Mucosa of stomach (tissue), 1 donor: ENCODE measurements at regions not wholly inside any gene's neighbourhood (a gene's known extent, or its start where the extent isn't known, plus 50 kb on each side); places are given as distances from the start of the nearest gene placed in this dataset.
"Not testable (repeated sequence)": the region's sequence is repeated elsewhere in the genome, so short reads cannot be mapped to it uniquely, and the experiment has no call there.

Experiments
- H3K27me3 ChIP-seq: one replicate; pipeline ENCODE4 v1.7.0; 2013; ENCODE audit warnings: mild to moderate bottlenecking, low read length; ENCODE audit not compliant: control insufficient read depth, insufficient read depth
- H3K36me3 ChIP-seq: one replicate; pipeline ENCODE4 v1.7.0; 2013; ENCODE audit warnings: low read length; ENCODE audit not compliant: control insufficient read depth, insufficient read depth
- H3K4me1 ChIP-seq: one replicate; pipeline ENCODE4 v1.7.0; 2013; ENCODE audit warnings: mild to moderate bottlenecking, low read length; ENCODE audit not compliant: control insufficient read depth, insufficient read depth
- H3K4me3 ChIP-seq: one replicate; pipeline ENCODE4 v1.7.0; 2013; ENCODE audit warnings: low read length
- H3K9ac ChIP-seq: one replicate; pipeline ENCODE4 v1.7.0; 2013; ENCODE audit warnings: mild to moderate bottlenecking, low read length, moderate library complexity
- H3K9me3 ChIP-seq: one replicate; pipeline ENCODE4 v1.7.0; 2013; ENCODE audit warnings: mild to moderate bottlenecking, low read length, moderate library complexity; ENCODE audit not compliant: control insufficient read depth
- donor health status: Pancreatic carcinoma.

DNA sequence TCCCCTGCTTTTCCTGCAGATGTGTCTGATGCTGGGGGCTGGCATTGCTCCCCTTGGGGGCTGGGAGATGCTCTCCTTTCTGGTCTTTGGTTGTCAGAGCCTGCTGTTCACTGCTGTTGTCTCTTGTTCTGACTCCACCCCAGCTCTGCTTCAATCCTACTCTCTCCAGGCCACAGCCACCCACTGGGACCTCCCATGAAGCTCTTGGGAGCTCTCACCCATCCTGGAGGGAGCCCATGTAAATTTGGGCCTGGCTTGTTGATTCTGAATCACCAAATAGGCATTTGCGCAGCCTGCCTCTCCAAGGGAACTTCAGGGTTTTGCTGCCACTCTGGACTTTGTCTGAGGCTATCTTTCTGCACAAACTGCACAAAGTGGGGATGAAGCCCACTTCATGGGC lies 232.9 kb upstream of the PLGLB1 start:
- H3K9me3 ChIP-seq, H3K36me3 ChIP-seq, H3K27me3 ChIP-seq, H3K4me1 ChIP-seq, H3K9ac ChIP-seq, H3K4me3 ChIP-seq: not testable (repeated sequence)

DNA sequence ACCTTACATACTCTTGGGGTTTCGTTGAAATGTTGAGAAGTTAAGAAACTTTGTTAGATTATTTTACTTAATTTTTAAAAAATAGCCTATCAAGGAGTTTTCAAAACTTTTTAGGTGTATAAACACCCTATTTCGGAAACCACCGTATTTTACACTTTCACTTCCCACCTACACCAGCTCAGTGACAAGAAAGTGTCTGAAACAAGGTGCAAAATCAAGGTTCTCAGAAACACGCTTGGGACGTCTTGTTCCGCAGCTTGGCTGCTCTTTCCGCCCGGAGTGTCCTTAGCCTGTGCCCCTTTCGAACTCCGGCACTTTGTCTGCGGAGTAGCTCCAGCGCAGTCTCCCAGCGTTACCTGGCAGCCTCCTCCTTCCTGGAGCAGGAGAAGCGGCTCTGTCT lies 233.8 kb upstream of the PLGLB1 start:
- H3K4me3 ChIP-seq, H3K27me3 ChIP-seq, H3K9me3 ChIP-seq, H3K36me3 ChIP-seq, H3K4me1 ChIP-seq, H3K9ac ChIP-seq: not testable (repeated sequence)

DNA sequence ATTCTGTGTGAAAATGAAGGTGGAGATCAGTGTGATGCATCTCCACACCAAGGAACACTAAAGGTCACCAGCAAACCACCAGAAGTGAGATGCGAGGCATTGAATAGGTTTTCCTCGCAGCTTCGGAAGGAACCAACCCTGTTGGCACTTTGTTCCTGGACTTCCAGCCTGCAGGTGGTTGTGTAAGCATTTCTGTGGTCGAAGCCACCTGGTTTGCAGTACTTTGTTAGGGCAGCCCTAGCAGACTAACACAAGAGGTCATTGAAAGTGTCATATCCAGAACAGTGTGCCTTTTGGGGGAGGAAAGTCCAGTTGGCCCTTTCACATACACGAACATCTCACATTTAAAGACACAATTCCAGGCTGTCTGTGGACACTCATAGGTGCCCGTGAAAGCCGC lies 237.2 kb upstream of the PLGLB1 start:
- not testable (repeated sequence) for H3K36me3 ChIP-seq, H3K4me1 ChIP-seq, H3K4me3 ChIP-seq

DNA sequence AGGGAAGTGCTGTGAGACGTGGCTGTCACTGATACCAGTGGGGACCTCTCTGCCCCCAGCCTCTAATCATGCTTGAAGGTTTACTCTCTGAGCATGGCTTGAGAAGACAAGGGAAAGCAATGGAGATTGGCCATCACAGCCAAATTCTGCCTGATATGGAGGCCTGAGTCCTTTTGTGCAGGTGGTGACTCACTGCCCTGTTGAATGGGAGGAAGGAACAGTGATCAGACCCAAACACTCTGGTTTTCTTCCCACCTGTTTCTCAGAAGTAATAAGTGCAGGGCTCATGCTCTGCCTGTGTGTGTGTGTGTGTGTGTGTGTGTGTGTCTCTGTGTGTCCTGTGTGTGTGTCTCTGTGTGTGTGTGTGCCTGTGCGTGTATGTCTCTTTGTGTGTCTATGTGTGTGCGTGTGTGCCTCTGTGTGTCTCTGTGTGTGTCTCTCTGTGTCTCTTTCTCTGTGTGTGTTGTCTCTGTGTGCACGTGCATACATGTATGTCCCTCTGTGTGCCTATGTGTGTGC lies 240.6 kb upstream of the PLGLB1 start:
- not testable (repeated sequence) for H3K4me3 ChIP-seq, H3K27me3 ChIP-seq, H3K36me3 ChIP-seq, H3K4me1 ChIP-seq, H3K9me3 ChIP-seq, H3K9ac ChIP-seq

More for the DNA sequence above, 237.2 kb upstream of the PLGLB1 start:
- H3K9me3 ChIP-seq, H3K9ac ChIP-seq, H3K27me3 ChIP-seq: not testable (repeated sequence)

DNA sequence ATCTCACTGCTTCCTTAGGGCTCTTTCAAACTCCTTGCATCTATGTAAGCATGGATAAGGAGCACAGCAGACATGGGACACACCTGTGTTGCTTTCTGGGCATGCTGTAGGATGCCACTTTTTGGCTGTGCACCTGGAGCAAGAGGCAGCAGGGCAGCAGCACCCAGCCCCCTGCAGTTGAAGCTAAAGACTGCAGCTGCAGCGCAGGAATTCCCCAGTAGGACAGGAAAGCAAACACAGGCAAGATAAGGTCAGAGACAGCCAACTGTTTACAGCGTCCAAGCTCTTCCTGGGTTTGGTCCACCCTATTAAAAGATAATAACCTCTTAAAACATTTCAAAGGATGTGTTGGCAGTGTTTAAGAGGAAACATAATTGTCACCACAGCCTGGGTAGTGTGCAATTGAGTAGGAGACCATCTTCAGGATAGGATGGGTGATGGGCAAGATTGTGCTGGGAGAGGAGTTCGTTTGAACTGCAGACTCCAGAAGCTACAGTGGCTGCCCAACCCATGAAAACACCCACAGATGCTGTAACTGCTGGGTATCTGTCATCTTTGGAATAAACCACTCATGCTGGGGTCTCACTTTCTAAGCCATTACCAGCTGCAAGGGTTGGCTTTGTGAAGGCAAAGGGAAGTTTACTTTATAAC lies 242.3 kb upstream of the PLGLB1 start:
- not testable (repeated sequence) for H3K4me1 ChIP-seq, H3K9me3 ChIP-seq, H3K4me3 ChIP-seq, H3K36me3 ChIP-seq, H3K9ac ChIP-seq, H3K27me3 ChIP-seq

DNA sequence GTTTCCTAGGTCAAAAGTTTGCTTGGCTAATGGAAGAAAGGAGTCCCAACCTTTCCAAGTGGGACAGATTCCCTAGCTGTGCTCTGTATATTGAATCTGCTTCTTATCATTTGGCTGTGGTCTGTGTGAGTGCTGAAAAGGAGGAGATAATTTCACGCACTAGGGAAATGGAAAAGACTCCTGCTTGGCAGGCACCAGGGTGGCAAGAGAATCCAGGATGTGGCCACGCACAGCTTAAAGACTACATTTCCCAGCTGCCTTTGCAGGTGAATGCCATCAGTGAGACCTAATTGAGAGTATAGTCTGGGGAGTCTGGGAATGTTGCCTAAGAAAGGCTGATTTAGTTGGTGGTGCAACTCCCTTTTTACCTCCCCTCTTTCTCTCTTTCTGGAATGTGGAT lies 253.5 kb upstream of the PLGLB1 start:
- H3K36me3 ChIP-seq, H3K4me3 ChIP-seq, H3K4me1 ChIP-seq, H3K9me3 ChIP-seq, H3K9ac ChIP-seq, H3K27me3 ChIP-seq: not testable (repeated sequence)

DNA sequence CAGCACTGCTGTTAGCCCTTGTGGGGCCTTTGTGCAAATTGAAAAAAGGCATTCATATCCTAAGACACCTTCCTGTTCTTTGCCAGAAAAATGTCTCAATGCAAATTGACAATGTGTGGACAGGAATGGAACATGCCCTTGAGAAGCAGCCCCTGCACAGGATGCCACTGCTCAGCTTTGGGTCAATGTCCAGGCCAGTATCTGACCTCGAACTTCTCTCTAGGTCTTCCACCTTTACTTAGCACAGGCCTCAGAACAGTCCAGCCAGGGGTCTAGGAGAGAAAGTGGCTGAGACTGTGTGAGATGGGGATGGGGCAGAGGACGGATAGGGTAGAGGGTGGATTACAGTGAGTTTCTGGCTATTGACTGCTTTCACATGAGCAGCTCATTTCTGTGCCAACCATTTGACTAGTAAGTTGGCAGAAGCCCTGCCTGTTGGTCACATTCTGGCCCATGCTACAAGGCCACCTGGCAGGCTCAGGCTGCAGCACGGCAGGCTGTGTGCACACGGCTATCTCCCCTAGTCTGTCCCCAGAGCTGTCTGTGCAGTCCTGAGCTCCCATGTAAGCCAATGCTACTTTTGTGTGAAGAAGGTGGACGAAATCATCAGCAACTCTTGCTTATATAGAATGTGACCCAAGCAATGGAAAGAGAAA lies 254.5 kb upstream of the PLGLB1 start:
- not testable (repeated sequence) for H3K9me3 ChIP-seq, H3K9ac ChIP-seq, H3K4me1 ChIP-seq, H3K4me3 ChIP-seq, H3K27me3 ChIP-seq, H3K36me3 ChIP-seq

DNA sequence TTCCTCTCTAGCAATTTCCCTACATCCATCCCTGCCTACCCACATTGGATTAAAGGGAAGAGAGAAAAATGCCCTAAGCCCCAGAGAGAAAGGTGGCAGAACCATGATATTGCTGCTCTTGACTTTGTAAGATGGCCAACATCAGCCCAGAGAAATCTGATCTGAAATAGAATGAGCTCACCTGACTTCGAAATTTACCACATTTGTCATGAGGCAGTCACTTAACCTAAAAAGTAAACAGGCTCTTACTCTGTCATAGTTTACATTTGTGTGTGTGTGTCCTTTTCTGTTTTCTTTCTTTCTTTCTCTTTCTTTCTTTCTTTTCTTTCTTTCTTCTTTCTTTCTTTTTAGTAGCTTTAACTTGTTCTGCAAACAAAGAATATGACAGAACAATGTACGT lies 255.0 kb upstream of the PLGLB1 start:
- H3K4me1 ChIP-seq, H3K27me3 ChIP-seq, H3K4me3 ChIP-seq, H3K36me3 ChIP-seq, H3K9me3 ChIP-seq, H3K9ac ChIP-seq: not testable (repeated sequence)

DNA sequence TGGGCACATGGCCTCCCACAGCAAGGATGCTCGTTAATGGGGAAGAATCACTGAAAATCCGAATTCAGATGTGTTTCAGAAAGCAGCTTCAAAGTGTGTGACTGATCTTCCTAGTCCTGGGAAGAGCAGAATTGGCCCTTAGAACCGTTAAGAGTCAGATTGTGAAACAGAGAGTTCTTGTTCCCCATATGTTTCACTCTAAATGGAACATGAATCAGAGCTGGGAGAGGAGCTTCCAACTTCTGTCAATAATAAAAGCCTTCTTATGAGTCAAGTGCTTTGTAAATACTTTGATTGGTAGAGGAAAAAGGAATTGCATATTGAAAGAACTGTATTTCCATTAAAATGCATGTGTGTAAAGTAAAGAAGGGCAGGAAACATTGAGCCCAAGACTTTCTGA lies 256.1 kb upstream of the PLGLB1 start:
- not testable (repeated sequence) for H3K9me3 ChIP-seq, H3K27me3 ChIP-seq, H3K4me1 ChIP-seq, H3K36me3 ChIP-seq, H3K4me3 ChIP-seq, H3K9ac ChIP-seq

DNA sequence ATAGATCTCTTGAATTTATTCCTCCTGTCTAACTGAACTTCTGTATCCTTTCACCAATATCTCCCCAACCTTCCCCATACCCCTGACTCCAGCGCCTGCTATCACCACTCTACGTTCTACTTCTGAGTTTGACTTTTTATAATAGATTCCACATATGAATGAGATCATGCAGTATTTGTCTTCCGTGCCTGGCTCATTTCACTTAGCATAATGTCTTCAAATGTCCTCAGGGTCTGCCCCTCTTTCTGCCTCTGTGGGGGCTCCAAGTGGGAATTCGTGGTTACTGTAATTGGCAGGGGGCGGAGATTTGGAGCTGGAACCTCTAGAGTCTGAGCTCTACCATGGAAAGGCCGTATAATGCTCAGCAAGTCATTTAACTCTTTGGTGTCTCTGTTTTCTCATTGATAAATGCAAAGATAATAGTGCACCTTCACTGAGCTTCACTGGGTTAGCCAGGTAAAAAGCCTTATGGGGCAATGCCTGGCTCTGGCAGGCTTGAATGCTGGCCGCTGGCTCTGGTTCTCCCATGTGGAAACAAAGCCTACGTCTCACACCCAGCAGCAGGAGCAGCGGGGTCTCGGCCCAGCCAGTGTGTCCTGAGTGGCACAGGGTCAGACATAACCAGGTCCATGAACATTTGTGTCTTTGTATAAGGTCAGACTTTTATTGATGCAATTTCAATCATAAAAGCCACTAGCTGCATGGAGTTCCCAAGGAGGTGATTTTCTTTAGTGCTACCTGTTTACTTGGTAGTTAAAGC lies 259.1 kb upstream of the PLGLB1 start:
- H3K9ac ChIP-seq, H3K36me3 ChIP-seq, H3K9me3 ChIP-seq, H3K4me1 ChIP-seq, H3K27me3 ChIP-seq, H3K4me3 ChIP-seq: not testable (repeated sequence)

DNA sequence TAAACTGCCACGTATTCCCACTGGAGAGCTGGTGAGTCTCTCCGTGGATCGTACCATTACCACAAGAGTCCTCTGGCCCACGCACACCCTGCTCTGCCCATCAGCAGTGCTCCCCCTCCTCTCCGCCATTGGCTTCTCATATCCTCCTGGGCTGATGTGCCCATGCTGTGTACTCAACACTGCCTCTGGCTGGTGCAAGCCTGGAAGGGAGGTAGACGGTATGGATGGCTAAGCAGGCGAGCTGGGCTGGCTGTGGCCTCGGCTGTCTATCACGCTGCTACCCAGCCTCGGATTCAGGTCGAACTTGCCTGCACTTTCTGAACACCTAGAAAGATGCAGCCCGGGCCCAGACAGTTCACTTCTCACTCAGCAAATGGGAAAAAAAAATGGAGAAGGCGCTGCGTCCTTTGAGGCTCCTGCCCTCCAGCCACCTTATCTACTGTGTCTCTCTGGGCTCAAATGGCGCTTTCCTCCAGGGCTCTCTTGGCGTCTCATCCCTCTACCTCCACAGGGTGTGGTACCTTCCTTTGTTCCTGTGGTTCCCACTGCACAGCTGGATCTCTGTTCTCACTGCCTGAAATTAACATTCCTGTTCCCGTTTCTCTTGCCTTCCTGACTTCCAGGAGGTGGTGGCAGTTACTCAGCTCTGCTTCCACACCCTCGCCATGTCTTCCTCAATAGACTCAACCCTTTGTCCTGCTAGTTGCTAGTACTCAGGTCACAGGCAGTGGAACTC lies 262.3 kb upstream of the PLGLB1 start:
- not testable (repeated sequence) for H3K9me3 ChIP-seq, H3K9ac ChIP-seq, H3K27me3 ChIP-seq

DNA sequence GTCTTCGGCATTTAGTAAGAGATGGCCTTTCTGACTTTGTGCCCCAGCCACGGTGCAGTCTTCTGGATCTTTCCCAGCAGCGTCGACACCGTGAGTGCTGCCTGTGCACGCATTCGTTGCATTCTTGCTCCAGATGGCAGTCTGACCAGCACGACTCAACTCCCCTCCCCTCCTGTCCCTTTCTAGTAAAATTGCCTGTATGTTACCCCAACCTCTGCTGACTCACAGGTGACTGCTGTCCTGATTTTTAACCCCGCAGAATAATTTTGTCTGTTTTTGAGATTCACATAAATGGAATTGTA lies 262.8 kb upstream of the PLGLB1 start:
- H3K27me3 ChIP-seq, H3K9ac ChIP-seq, H3K36me3 ChIP-seq, H3K4me3 ChIP-seq, H3K9me3 ChIP-seq, H3K4me1 ChIP-seq: not testable (repeated sequence)

More for the DNA sequence above, 262.3 kb upstream of the PLGLB1 start:
- not testable (repeated sequence) for H3K36me3 ChIP-seq, H3K4me3 ChIP-seq, H3K4me1 ChIP-seq
